Muscle layer of duodenum (tissue), 2 donors: ENCODE measurements at regions not wholly inside any gene's neighbourhood (a gene's known extent, or its start where the extent isn't known, plus 50 kb on each side); places are given as distances from the start of the nearest gene placed in this dataset.

Source experiments
- H3K27ac ChIP-seq: one replicate; pipeline ENCODE4 v1.7.0; 2013; ENCODE audit warnings: mild to moderate bottlenecking, low read length
- H3K27me3 ChIP-seq: one replicate; pipeline ENCODE4 v1.7.0; 2013; ENCODE audit warnings: low read depth, mild to moderate bottlenecking, control low read depth, low read length
- H3K36me3 ChIP-seq, 2 donors: one replicate each; pipeline ENCODE4 v1.7.0; 2013; ENCODE audit warnings: low read length in 2 of 2, control low read depth in 1 of 2, mild to moderate bottlenecking in 1 of 2; ENCODE audit not compliant: insufficient read depth in 2 of 2, control insufficient read depth in 1 of 2
- H3K4me1 ChIP-seq, 2 donors: one replicate each; pipeline ENCODE4 v1.7.0; 2013; ENCODE audit warnings: low read length in 2 of 2, mild to moderate bottlenecking in 2 of 2, control low read depth in 1 of 2, moderate library complexity in 1 of 2; ENCODE audit not compliant: insufficient read depth in 2 of 2, control insufficient read depth in 1 of 2
- H3K4me3 ChIP-seq, 2 donors: one replicate each; pipeline ENCODE4 v1.7.0; 2013; ENCODE audit warnings: low read length in 2 of 2, low read depth in 1 of 2, mild to moderate bottlenecking in 1 of 2
- H3K9me3 ChIP-seq, 2 donors: one replicate each; pipeline ENCODE4 v1.7.0; 2013; ENCODE audit warnings: low read length in 2 of 2, control low read depth in 1 of 2, mild to moderate bottlenecking in 1 of 2; ENCODE audit not compliant: control insufficient read depth in 1 of 2
- donor health status: healthy.

- Histone ChIP-seq H3K4me1 (peaks cover 17 to 50% of the 10 kb centered on the region in 2 donors), H3K27me3 (no peaks in the 10 kb centered on the region), H3K27ac (no peak overlapping the region), H3K36me3 (peaks cover 0 to 5% of the 10 kb centered on the region in 2 donors), H3K4me3 (no peak overlapping the region), H3K9me3 (no peaks in the 10 kb centered on the region)
Observed at GRCh38 chr14:76922584-76922983, 96.4 kb downstream of the LRRC74A start.

DNA sequence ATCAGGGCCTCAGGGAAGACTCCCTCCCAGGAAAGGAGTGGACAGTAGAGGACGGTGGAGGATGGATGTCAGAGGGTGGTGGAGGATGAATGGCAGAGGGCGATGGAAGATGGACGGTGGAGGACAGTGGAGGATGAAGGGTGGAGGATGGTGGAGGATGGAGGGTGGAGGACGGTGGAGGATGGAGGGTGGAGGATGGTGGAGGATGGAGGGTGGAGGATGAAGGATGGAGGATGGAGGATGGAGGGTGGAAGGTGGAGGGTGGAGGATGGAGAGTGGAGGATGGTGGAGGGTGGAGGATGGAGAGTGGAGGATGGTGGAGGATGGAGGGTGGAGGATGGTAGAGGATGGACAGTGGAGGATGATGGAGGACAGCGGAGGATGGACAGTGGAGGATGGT, 95.9 kb downstream of the LRRC74A start:
- H3K9me3 ChIP-seq: no peaks in the 10 kb centered on the region
- peaks cover 21 to 51% of the 10 kb centered on the region in 2 donors for H3K4me1 ChIP-seq
- H3K27ac ChIP-seq: no peak overlapping the region
- H3K36me3 ChIP-seq: peaks cover 0 to 5% of the 10 kb centered on the region in 2 donors
- H3K27me3 ChIP-seq: no peaks in the 10 kb centered on the region
- H3K4me3 ChIP-seq: no peak overlapping the region

- Histone ChIP-seq H3K4me1 (peaks cover 21 to 51% of the 10 kb centered on the region in 2 donors), H3K27me3 (no peaks in the 10 kb centered on the region), H3K27ac (no peak overlapping the region), H3K4me3 (no peak overlapping the region), H3K9me3 (no peaks in the 10 kb centered on the region), H3K36me3 (peaks cover 0 to 5% of the 10 kb centered on the region in 2 donors)
Observed at GRCh38 chr14:76921088-76921399, 94.8 kb downstream of the LRRC74A start.

GRCh38 chr14:76920331-76921087, 94.3 kb downstream of the LRRC74A start:
- Histone ChIP-seq H3K36me3 (peaks cover 0 to 5% of the 10 kb centered on the region in 2 donors), H3K4me1 (peaks cover 21 to 51% of the 10 kb centered on the region in 2 donors), H3K4me3 (no peak overlapping the region), H3K27me3 (no peaks in the 10 kb centered on the region), H3K9me3 (no peaks in the 10 kb centered on the region), H3K27ac (peak overlapping the region; percentile 5)

GRCh38 chr14:76919431-76920330, 93.5 kb downstream of the LRRC74A start:
- peak overlapping the region; percentile 94 for H3K27ac ChIP-seq
- peak overlapping the region in 1 of 2 donors; percentile 49 for H3K4me3 ChIP-seq

More at GRCh38 chr14:76919431-76920330, 93.5 kb downstream of the LRRC74A start:
- Histone ChIP-seq H3K36me3 (peaks cover 0 to 5% of the 10 kb centered on the region in 2 donors), H3K4me1 (peaks cover 21 to 54% of the 10 kb centered on the region in 2 donors), H3K9me3 (no peaks in the 10 kb centered on the region), H3K27me3 (no peaks in the 10 kb centered on the region)
